IgD-negative memory B cell (primary cell): ENCODE measurements at regions not wholly inside any gene's neighbourhood (a gene's known extent, or its start where the extent isn't known, plus 50 kb on each side); places are given as distances from the start of the nearest gene placed in this dataset.

Experiments
- H3K27ac Mint-ChIP-seq, 3 donors: one replicate each; pipeline ENCODE4 v1.8.0; 2020 to 2022; ENCODE audit warnings: mild to moderate bottlenecking in 3 of 3, mixed read lengths in 3 of 3, moderate library complexity in 1 of 3
- H3K27me3 Mint-ChIP-seq: one replicate; pipeline ENCODE4 v1.8.0; 2021; ENCODE audit warnings: mixed read lengths
- H3K36me3 Mint-ChIP-seq: one replicate; pipeline ENCODE4 v1.8.0; 2020; ENCODE audit warnings: mild to moderate bottlenecking, mixed read lengths
- H3K4me1 Mint-ChIP-seq, 3 donors: one replicate each; pipeline ENCODE4 v1.8.0; 2020 to 2022; ENCODE audit warnings: mixed read lengths in 3 of 3, mild to moderate bottlenecking in 1 of 3
- H3K4me3 Mint-ChIP-seq, 4 donors: one replicate each; pipeline ENCODE4 v1.8.0; 2020 to 2022; ENCODE audit warnings: mild to moderate bottlenecking in 4 of 4, mixed read lengths in 4 of 4, moderate library complexity in 3 of 4
- H3K9me3 Mint-ChIP-seq, 3 donors: one replicate each; pipeline ENCODE4 v1.8.0; 2020 to 2021; ENCODE audit warnings: mixed read lengths in 3 of 3, mild to moderate bottlenecking in 1 of 3

DNA sequence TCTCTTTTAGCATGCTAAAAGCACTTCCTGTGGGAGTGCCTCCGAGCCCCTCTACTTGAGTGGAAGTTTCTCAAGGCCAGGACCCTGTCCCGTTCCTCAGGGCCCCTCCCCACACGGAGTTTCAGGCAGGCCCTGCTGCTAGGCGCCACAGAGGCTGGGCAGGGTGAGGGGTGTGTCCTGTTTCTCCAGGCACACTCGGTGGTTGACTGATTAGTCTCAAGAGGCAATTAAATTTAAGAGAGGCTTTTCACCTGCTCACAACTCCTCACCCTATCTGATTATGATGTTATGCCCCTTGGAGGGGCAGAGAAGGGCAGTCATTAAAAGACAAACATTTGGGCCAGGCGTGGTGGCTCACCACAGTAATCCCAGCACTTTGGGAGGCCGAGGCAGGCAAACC is 160.8 kb upstream of the HAAO start:
- Mint-ChIP-seq H3K4me1 (peaks cover 29 to 39% (median 31%) of the 10 kb centered on the region in 3 donors), H3K27ac (peak overlapping the region in 1 of 3 donors; percentile 73)

DNA sequence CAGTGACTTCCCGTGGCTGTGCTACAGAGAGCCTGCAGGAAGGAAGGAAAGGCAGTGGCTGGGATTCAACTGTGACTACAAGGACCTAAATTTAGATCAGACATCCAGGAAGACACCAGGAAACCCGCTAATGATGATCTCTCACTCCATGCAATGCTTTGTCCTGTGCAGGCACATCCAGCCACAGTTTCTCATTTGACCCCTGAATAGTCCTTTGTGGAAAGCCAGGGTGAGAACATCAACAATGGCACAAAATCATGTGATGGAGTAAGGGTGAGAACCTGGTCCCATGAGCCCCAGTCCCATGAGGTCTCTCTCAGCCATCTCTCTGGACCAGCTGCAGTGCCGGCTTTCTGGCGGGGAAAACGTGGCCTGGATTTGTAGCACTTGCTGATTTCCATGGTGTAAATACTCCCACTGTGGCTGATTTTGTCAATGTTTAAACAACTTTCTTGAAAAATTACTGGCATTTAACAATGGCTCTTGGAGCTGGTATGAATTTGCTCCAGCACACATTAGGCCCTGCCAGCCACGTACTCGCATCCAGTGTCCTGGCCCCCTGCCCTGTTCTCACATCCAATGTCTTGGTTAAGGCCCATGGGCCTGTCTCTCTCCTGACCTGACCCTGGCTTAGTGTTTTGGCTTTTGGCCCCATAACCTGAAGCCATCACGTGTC is 159.0 kb upstream of the HAAO start:
- Mint-ChIP-seq H3K36me3 (peaks cover 2% of the 10 kb centered on the region), H3K4me3 (peak overlapping the region in 1 of 4 donors; percentile 82), H3K9me3 (peaks cover 2 to 3% (median 2%) of the 10 kb centered on the region in 3 donors), H3K4me1 (peaks cover 40 to 51% (median 42%) of the 10 kb centered on the region in 3 donors), H3K27me3 (no peaks in the 10 kb centered on the region), H3K27ac (peak overlapping the region in 1 of 3 donors; percentile 79)

More for the DNA sequence above, 160.8 kb upstream of the HAAO start:
- no peaks in the 10 kb centered on the region for H3K27me3 Mint-ChIP-seq
- H3K9me3 Mint-ChIP-seq: peaks cover 2 to 3% (median 2%) of the 10 kb centered on the region in 3 donors
- peaks cover 3% of the 10 kb centered on the region for H3K36me3 Mint-ChIP-seq
- H3K4me3 Mint-ChIP-seq: no peak overlapping the region

DNA sequence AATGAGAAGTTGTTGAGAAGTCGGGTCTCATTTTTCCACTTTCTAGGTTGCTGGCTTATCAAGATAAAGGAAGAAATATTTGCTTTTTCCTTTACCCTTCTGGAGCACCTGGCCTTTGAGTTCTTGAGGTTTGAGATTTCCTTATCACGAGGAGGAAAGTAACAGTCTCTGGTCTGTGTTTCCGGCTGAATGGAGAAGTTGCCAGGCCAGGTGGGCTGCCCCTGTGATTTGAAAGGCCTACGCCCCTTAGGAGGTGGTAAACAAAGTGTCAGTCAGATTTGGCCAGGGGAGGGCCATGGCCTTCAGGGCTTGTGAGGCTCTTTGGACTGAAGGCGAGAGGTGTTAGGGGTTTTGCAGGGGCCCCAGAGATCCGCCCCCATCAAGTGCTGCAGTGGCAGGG is 156.7 kb upstream of the HAAO start:
- Mint-ChIP-seq H3K4me3 (peak overlapping the region in 3 of 4 donors; percentile 18 to 75 (median 61)), H3K4me1 (peaks cover 38 to 47% (median 38%) of the 10 kb centered on the region in 3 donors), H3K9me3 (peaks cover 2 to 3% (median 2%) of the 10 kb centered on the region in 3 donors), H3K36me3 (no peaks in the 10 kb centered on the region), H3K27me3 (no peaks in the 10 kb centered on the region), H3K27ac (peak overlapping the region; percentile 90 to 94 (median 93))

DNA sequence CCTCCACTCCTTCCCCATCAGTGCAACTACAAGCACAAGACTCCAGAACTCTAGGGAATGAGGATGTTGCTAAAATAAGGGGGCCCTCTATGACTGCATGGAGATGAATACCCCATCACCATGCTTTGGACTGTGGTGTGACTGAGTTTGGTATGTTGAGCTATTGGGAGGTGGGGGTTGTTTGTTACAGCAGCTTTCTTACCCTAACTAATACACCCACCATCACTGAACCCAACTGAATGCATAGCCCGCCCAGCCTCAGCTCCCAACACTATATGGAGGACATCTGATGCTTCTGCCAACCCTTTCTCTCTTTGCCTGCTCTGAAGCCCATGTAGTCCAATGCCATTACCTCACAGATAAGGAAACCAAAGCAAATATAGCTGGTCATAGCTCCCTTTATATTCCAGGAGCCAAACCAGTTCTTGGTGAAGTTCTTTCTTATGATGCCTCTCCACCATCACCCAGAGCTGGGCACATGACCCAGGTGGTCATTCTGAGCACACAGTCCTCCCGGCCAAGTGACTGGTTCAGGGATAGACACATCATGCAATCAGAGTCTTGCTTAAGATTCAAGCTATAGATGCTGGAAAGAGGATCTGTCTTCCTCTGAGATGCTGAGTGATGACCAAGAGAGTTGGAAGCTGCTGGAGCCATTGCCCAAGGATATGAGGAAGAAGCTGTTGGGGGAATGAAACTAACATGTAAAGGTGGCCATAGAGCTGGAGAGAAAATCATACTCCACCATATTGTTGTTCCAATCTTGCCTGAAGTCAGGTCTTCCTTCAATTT is 155.6 kb upstream of the HAAO start:
- Mint-ChIP-seq H3K36me3 (no peaks in the 10 kb centered on the region), H3K4me3 (peak overlapping the region in 3 of 4 donors; percentile 9 to 62 (median 61)), H3K27ac (peak overlapping the region; percentile 90 to 94 (median 93)), H3K27me3 (no peaks in the 10 kb centered on the region), H3K9me3 (peaks cover 2 to 3% (median 2%) of the 10 kb centered on the region in 3 donors), H3K4me1 (peaks cover 38 to 47% (median 38%) of the 10 kb centered on the region in 3 donors)

DNA sequence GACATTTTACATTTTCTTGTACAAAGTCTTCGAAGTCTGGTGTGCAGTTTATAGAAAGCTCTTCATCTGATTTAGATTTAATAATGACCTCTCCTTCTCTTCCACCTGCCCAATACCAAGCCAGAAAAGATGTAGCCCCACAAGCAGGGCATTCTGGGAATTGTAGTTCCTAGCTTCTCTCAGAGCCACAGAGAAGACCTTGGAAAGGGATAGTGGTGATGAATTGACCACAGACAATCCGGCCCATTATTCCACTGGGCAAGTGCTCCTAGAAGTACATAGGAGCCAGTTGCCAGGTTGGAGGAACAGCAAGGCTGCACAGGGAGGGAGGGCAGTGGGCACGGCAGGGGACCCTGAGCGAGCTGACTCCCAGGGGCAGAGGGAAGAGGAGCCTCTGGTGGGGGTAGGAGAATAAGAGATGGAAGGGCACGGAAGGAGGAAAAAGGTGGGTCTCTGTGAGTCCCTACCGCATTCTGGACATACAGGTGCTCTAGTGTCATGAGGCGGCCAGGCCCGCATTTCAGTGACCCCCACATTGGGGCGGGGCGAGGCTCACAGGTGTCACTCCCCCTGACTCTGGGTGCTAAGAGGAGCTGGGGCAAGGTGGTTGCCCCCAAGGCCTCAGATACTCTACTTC is 152.5 kb upstream of the HAAO start:
- Mint-ChIP-seq H3K36me3 (no peaks in the 10 kb centered on the region), H3K9me3 (no peaks in the 10 kb centered on the region), H3K27me3 (no peaks in the 10 kb centered on the region), H3K4me3 (no peak overlapping the region), H3K27ac (no peak overlapping the region), H3K4me1 (peaks cover 25 to 26% (median 26%) of the 10 kb centered on the region in 3 donors)

DNA sequence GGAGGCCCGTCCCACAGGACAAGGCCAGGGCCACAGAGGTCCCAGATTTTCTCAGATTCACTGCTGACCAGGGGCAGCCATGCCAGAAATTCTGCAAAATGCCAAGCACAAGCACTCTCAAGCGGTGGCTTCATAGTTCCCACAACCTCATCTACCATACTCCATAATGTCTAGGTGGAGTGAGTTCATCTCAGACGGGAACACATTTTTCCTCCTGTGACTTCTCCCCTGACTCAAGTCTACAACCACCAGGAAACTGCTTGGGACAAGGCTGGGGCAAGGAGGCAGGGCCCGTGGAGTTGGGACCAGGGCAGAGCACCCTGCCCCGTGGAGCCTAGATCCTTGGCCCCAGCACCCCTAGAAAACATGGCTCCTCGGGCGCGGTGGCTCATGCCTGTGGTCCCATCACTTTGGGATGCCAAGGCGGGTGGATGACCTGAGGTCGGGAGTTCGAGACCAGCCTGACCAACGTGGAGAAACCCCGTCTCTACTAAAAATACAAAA is 150.7 kb upstream of the HAAO start:
- no peaks in the 10 kb centered on the region for H3K9me3 Mint-ChIP-seq
- H3K36me3 Mint-ChIP-seq: no peaks in the 10 kb centered on the region
- H3K4me1 Mint-ChIP-seq: peaks cover 11 to 15% (median 11%) of the 10 kb centered on the region in 3 donors
- H3K27ac Mint-ChIP-seq: no peak overlapping the region
- H3K27me3 Mint-ChIP-seq: no peaks in the 10 kb centered on the region
- no peak overlapping the region for H3K4me3 Mint-ChIP-seq

DNA sequence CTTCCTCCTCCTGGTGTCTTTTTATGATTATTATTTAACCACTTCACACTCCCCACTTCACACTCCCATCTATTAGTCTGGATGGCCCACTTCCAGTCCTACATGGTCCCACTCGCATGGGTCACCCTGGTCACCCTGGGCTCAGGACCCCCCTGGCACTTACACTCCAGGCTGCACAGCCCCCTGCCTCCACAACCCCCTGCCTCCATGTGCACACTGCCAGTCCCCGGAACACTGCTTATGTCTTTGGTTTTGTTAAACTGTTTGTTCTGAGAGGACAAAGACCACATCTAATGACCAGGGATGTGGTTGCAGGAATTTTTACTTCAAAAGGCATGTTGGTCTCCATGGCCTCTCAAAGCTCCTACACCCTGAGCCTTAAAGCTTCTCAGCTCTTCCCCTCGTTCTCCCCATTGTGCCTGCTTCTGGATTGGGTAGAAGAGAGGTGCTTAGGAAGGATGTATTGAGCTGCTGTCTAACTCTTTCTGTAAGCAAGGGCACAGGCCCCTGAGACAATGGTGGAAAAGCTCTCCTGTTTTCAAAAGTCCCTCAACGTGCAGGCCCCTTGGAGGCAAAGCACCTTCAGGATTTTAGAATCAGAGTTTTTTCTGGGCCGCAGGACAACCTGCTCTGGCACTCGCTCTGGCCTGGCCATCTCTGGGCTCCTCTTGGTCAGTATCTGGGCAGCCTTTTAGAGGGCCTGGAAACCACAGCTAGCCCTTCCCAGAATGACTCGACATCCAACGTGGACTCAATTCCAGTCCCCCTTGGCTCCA is 150.0 kb upstream of the HAAO start:
- H3K27me3 Mint-ChIP-seq: no peaks in the 10 kb centered on the region
- no peaks in the 10 kb centered on the region for H3K36me3 Mint-ChIP-seq
- H3K4me3 Mint-ChIP-seq: no peak overlapping the region
- H3K27ac Mint-ChIP-seq: no peak overlapping the region
- H3K9me3 Mint-ChIP-seq: no peaks in the 10 kb centered on the region
- H3K4me1 Mint-ChIP-seq: peaks cover 6 to 10% (median 6%) of the 10 kb centered on the region in 3 donors

DNA sequence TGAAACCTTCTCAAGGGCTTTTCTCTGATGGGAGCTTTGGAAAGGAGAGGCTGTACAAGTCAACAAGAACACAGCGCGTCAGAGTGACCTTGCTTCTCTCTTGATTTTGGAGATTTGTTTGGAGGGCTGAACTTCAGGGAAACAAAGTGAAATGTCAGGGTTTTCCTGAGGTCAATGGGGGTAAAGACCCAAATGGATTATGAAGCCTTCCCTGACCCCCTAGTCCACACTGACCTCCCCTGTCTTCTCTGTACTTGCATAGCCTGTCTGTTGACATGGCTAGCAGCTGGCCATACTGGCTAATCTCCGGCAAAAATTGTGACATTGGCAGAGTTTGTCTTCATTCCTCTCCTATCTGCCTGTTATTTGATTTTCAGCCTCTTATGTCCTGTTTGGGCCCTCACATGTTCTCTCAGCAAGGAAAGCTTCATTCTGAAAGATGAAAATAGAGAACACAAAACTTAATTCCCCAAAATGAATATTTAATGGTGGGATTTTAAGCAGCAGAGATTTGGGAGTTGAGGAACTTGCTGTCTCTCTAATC is 149.3 kb upstream of the HAAO start:
- H3K4me1 Mint-ChIP-seq: peaks cover under 1 to 6% (median under 1%) of the 10 kb centered on the region in 3 donors
- no peak overlapping the region for H3K27ac Mint-ChIP-seq
- H3K27me3 Mint-ChIP-seq: no peaks in the 10 kb centered on the region
- no peak overlapping the region for H3K4me3 Mint-ChIP-seq
- no peaks in the 10 kb centered on the region for H3K36me3 Mint-ChIP-seq
- H3K9me3 Mint-ChIP-seq: no peaks in the 10 kb centered on the region

DNA sequence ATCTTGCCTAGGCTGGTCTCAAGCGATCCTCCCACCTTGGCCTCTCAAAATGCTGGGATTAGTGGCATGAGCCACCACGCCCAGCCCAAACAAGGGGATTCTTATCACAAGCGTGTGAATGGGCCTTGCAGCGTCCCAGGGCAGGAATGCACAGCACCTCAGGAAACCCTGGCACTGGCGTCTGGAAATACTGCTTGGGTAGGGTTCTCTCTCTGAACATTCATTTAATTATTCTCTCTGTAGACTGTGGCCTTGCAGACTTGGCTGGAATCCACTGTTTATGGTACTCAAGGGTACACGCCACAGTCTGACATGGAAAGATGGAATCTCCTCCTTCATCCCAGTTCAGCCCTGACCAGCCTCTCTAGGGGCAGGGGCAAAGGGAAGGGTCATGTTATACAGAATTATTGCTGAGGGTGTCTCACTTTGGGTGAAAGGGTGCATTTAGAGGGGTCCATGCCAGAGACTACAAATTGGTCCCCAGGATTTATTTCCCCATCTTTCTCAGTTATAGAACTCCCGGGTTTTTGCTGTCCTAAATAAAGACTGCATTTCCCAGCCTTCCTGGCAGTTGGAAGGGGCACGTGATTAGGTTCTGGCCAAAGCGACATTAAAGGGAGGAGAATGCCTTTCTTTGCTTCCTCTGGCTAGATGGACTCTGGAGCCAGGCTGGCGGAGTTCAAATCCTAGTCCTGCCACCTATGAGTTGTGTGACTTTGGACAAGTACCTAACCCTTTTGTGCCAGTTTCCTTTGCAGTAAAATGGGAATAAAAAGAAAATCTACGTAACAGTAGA is 147.2 kb upstream of the HAAO start:
- Mint-ChIP-seq H3K27ac (no peak overlapping the region), H3K4me3 (no peak overlapping the region), H3K4me1 (peaks cover 0 to 3% (median 0%) of the 10 kb centered on the region in 3 donors), H3K36me3 (peaks cover 2% of the 10 kb centered on the region), H3K9me3 (no peaks in the 10 kb centered on the region), H3K27me3 (no peaks in the 10 kb centered on the region)

DNA sequence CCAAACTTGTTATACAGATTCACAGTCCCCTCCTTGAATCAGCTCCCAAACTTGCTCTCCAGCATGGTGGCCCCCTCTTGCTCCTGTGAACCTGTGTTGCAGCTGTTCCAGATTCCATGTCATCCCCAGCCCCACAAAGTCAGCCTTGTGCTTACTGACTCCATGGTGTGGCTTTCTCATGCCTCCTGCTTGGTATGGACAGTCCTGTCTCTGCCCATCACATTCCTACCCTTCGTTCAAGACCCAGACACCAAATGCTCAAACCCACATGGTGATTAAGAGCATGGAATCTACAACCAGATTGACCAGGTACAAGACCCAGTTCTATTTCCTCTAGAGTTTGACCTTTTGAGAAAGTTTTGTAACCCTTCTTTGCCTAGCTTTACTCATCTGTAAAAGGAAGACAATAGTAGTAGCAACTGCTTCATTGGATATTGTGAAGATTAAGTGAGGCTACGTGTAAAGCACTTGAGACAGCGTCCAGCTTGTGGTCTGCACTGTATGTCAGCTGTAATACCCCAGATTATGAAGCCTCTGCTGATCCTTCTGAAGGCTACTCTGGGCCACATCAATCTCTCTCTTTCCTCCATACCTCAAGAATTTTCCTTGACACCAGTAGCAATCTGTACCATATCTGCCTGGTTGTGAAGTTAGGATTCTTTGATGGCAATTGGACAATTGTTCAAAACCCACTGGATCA is 146.4 kb upstream of the HAAO start:
- H3K27ac Mint-ChIP-seq: no peak overlapping the region
- H3K36me3 Mint-ChIP-seq: peaks cover 2% of the 10 kb centered on the region
- H3K27me3 Mint-ChIP-seq: no peaks in the 10 kb centered on the region
- no peaks in the 10 kb centered on the region for H3K9me3 Mint-ChIP-seq
- H3K4me3 Mint-ChIP-seq: no peak overlapping the region
- peaks cover 0 to 3% (median 0%) of the 10 kb centered on the region in 3 donors for H3K4me1 Mint-ChIP-seq

DNA sequence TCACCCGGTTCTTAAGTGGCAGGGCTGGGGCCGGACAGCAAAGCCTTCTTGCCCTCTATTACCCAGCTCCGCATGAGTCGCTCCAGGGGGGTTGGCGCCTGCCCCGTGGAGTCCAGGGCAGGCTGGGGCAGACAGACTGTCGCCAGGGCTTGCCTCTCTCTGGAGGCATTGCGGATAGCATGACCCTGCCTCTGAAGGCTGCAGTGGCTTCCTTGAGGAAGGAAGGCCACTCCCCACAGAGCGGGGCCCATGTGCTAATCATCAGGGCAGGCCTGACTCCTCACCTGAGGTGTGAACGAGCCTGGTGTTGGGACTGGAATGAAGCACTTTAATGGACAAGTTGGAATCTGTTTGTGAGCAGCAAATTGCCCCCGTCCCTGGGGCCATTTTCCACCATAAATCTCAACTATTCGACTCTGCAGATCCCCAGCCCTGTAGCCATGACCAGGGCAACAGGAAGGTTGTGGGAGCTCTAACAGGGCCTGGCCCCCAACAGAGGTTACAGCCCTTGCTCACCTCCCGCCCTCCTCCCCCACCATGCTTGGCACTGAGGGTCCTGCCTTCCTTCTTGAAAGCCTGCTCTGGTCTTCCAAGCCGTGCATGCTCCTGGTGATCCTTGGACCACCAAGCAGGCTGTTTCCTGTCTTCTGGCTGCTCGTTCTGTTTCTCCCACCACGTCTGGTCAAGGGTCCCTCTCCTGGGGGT is 144.9 kb upstream of the HAAO start:
- H3K36me3 Mint-ChIP-seq: peaks cover 2% of the 10 kb centered on the region
- no peaks in the 10 kb centered on the region for H3K27me3 Mint-ChIP-seq
- H3K27ac Mint-ChIP-seq: peak overlapping the region in 1 of 3 donors; percentile 29
- H3K4me3 Mint-ChIP-seq: no peak overlapping the region
- peaks cover 0 to 3% (median 0%) of the 10 kb centered on the region in 3 donors for H3K4me1 Mint-ChIP-seq
- no peaks in the 10 kb centered on the region for H3K9me3 Mint-ChIP-seq

DNA sequence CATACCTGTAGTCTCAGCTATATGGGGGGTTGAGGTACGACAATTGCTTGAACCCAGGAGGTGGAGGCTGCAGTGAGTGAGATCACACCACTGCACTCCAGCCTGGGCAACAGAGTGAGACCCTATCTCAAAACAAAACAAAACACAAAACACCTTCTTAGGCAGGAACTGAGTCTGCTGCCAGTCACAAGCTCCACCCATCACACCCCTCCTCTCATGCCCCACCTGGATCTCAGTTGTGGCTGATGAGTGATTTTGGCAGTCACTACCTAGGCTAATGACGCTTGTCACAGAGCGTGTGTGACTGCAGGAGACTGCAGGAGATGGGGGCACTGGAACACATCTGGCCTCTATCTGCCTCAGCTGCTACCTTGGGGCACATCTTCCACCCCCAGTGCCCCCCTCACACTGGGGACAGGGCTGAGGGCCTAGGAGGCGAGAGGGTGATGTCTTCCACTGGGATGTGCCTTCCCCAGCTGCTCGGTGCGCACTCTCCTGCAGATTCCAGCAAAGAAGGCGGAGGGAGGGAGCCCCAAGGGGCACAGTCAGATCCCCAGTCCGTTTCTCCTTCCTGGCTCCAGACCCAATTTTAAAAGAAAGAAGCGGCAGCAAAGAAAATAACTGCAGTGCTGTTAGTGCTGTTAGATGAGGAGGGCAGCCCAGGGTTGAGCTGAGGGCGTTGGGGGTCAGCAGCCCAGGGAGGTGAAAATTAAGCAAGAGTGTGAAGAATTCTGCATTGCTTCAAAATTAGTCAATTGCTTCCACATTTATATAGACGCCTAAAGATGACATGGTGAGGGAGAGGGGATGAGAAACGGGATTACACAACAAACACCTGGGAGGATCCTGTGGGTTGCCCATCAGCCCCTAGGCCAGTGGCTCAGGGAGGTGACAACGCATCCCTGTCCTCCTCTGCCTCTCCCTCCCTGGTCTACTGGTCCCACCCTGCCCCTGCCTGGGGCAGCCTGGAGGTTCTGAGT is 143.6 kb upstream of the HAAO start:
- Mint-ChIP-seq H3K4me3 (no peak overlapping the region), H3K36me3 (peaks cover 2% of the 10 kb centered on the region), H3K9me3 (no peaks in the 10 kb centered on the region), H3K4me1 (peaks cover 0 to 5% (median 0%) of the 10 kb centered on the region in 3 donors), H3K27me3 (no peaks in the 10 kb centered on the region), H3K27ac (no peak overlapping the region)
